SIG-M5 treated with dmso at 0.1 percent for 504 hours (cell line): ENCODE measurements at regions not wholly inside any gene's neighbourhood (a gene's known extent, or its start where the extent isn't known, plus 50 kb on each side); places are given as distances from the start of the nearest gene placed in this dataset.

Experiments used
- DNase-seq: peaks from one replicate; lab custom pipeline; 2025; ENCODE audit not compliant: unreplicated experiment; lab: John Stamatoyannopoulos, UW

DNA sequence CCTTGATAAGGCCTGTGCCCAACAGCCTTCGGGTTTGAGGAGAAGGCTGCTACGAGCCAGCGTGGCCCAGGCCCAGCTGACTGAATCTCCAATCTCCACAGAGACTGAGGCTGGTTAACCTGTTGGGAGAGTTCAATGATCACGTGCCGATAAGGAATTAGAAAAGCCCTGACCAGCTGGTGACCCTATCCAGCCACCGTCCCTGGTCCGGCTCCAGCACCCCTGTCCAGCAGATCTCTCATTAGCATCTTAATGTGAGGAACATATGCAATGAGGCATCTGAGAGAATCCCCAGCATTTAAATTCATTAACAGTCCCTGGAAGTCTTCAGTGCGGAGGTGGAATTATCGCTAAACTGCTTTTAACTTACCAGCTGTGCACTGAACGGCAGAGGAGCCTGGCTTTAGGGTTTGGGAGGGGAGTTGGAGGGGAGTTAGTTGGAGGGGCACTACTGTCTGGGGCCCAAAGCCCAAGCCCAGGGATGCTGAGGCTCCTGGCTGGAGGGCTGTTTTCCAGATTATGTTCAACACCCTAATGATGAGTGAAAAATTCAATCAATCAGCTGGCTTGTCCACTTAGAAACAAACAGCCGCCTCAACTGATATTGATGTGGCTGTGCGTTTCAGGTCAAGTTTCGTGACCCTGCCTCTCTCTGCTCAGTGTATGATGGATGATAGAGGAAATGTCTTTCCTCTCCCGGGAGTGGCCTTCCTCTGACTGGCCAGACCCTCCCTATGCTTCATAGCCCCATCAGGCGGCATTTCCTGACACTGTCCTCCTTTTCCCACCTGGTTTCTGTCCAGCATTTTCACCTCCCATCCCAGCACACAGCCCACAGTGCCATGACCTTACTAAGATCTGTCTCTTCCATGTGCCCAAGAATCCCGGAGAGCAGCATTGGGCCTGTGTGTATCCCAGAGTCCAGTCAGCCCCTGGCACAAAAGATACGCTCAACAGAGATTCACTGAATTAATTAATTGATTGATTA, 184.5 kb downstream of the CCT6B start:
- DNase-seq, result no peak

GRCh38 chr17:34773036-34773435, 188.2 kb downstream of the CCT6B start:
- no peak for DNase-seq

DNA sequence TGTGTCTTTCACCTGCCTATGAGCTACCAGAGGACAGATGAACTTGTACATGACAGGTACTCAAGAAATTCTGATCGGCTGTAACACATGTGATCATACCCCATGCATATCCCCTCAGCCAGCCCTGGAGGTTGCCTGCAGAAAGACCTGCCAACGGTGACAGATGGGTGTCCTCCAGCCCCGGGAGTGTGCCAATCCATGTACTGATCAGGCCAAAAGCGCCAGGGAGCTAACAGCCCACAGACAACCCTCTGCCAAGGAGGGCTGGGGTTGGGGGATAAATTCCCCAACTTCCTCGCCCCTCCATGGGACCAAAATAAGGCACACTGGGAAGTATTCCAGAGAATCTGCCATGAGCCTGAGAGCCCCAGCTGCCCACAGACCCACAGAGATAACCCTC, 189.4 kb downstream of the CCT6B start:
- DNase-seq, result no peak

DNA sequence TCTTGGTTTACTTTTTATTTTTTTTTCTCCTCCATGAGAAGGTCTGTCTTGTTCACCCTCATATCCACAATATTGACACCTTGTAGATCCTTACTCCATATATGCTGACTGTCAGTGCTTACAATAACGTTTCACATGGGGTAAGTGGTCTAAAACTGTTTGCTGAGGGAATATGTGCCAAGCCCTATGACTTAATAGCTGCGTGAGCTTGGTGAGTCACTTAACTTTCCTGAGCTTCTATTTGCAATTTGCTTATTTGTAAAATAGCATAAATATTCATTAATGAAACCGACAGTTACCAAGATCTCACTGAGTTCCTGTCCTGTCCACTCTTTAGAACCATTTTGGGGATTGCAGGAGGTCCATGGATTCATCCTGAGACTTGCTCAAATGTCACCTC, 190.7 kb downstream of the CCT6B start:
- DNase-seq, result no peak

DNA sequence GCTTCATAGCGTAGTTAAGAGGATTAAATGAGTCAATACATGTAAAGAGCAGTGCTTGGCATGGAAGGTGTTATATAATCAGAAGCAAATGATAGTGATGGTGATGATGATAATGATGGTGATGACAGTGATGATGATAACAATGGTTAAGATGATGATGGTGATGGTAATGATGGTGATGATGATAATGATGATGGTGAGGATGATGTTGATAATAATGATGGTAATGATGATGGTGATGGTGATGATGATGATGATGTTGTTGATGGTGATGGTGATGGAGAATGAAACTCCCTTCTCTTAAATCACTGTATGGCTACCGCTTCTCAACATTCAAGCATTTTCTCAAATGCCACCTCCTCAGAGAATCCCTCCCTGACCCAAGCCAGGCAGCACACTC, 190.5 kb downstream of the TMEM132E start:
- DNase-seq, result no peak

GRCh38 chr17:34769049-34769448, 189.7 kb downstream of the TMEM132E start:
- DNase-seq, result no peak

- DNase-seq, result no peak
Observed at GRCh38 chr17:34765291-34765690, 185.9 kb downstream of the TMEM132E start.

GRCh38 chr17:34764716-34765115, 185.3 kb downstream of the TMEM132E start:
- no peak for DNase-seq

DNA sequence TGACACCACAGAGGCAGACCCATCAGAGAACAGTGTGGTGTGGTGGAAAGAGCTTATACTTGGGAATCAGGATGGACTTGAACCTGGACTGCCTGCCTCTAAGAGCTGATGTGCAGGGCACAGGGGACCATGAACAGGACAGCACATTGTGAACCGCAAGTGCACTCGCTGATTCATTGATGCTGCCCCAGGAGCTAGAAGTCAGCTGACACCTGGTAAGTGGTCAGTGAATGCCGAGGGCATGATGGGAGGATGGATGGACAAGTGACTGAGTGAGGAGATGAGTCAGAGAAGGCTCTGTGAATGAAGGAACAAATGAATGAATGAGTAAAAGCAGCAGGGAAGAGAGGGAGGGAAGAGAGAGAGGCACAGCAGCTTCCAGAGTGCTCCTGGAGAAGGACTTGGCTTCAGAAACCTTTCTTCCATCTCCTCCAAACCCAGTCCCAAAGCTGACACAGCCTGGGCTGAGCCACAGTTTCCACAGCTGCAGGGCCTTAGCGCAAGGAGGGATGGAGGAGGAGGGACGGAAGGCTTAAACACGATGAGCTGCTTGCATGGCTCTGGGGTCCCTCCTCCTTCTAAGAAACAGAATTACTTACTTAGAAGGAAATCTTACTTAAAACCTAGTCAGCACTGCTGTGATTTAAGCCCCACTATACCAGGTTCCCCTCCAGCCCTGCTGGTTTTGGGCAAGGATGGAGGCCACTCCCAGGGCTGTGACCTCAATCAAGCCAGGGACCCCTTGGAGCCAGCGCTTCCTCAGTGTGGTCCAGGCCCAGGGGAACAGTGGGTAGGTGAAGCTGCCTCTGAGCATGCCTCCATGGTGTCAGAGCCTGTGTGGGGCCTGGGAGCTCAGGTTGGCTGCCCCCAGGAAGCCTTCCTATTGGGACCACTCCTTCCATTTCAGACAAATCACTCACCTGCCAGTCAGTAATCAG, 184.6 kb downstream of the TMEM132E start:
- no peak for DNase-seq

DNA sequence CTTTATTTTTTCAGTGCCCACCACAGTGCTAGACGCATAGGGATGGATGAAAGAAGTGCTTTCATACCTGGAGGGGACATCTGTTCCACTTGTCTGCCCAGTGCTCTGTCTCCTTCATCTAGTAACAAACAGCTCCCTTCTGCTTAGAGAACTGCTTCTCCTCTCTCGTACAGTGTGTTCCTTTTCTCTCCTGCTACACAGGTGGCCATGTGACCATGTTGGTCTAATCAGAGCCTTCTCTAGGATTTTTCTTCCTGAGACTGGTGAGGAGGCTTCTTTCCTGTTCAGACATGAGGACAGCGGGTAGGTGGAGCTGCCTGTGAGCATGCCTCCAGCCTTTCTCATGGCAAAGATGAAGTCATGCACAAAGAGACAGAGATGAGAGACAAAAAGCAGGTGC, 182.7 kb downstream of the TMEM132E start:
- no peak for DNase-seq

GRCh38 chr17:34761646-34762045, 182.3 kb downstream of the TMEM132E start:
- DNase-seq, result no peak

GRCh38 chr17:34760931-34761495, 181.6 kb downstream of the TMEM132E start:
- no peak for DNase-seq

- no peak for DNase-seq
Observed at GRCh38 chr17:34758718-34759117, 179.3 kb downstream of the TMEM132E start.

GRCh38 chr17:34758316-34758715, 178.9 kb downstream of the TMEM132E start:
- DNase-seq, result no peak

DNA sequence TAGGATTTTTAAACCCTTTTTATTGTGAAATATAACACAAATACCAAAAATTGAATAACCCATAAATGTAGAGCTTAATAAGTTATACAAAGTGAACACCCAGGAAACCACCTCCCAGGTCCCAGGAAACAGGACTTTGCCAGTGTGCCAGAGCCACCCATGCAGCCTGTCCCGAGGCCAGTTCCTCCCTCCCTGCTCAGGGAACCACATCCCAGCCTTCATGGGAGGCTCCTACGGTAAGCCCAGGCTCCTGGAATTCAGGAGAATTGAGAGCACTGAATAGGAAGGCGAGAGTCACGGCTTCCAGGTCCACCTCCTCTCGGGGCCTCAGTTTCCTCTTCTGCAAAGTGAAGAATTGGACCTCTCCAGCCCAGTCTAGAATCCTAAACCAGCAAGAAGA, 178.2 kb downstream of the TMEM132E start:
- DNase-seq, result no peak

DNA sequence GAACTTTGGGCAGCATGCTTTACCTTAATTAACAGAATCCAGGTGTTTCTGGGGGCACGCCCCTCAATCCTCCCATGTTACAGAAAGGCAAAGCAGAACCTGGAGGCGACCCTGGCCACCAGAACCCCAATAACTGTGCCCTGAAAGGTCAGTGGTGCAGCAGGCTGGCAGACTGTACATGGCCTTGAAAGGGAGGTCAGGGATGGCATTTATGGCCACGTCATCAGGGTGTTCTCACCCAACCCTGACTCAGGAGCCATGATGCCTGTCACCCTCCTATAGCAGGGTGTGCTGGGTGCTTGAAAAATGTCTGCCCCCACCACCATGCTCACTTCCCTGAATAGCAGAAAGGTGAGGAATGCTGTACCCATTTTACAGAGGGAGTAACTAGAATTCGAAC, 177.7 kb downstream of the TMEM132E start:
- DNase-seq, result no peak

- DNase-seq, result no peak
Observed at GRCh38 chr17:34756637-34757021, 177.2 kb downstream of the TMEM132E start.

- no peak for DNase-seq
Observed at GRCh38 chr17:34755981-34756636, 176.7 kb downstream of the TMEM132E start.

DNA sequence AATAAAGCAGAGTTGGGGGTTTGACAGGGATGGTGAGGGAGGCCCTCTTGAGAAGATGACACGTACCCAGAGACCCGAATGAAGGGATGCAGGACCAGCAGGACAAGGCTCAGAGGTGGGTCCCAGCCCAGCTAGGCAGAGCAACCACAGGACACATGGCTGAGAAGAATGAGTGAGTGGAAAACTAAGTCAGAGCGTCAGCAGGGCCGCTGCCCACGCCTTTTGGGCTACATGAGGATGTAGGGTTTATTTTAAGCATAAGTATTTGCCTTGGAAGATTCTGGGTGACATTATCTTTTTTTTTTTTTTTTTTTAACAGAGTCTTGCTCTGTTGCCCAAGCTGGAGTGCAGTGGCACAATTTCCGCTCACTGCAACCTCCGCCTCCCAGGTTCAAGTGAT, 176.0 kb downstream of the TMEM132E start:
- DNase-seq, result no peak

- no peak for DNase-seq
Observed at GRCh38 chr17:34750004-34750403, 170.6 kb downstream of the TMEM132E start.

DNA sequence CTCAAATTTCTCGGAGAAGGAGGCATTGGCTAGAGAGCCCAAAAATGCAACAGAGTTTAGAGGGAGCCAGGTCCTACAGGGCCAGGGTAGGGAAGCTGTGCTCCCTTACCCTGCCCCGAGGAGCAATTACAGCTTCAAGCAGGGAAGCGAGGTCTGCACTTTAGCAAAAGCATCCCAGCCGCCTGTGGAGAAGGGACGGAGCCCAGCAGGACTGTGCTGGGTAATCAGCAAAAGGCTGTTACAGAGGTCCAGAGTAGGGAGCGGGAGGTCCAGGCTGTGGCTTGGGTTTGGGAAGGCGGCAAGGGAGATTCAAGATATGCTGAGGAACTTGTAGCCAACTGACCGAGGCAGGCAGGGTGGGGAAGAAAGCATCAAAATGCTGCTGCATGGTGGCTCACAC, 162.6 kb downstream of the TMEM132E start:
- no peak for DNase-seq
